Endometrial microvascular endothelial cells (primary cell): ENCODE measurements at regions not wholly inside any gene's neighbourhood (a gene's known extent, or its start where the extent isn't known, plus 50 kb on each side); places are given as distances from the start of the nearest gene placed in this dataset.
"Not testable (repeated sequence)": the region's sequence is repeated elsewhere in the genome, so short reads cannot be mapped to it uniquely, and the experiment has no call there.

Experiments
- in situ Hi-C: cut with HindIII; loops from 2 replicates; pipeline ENCODE4 v1.10.0; 2017; ENCODE audit warnings: low sequenced_read_pairs, low pct_unique_long_range_greater_than_20kb; ENCODE audit errors: inconsistent ontology term

- in situ Hi-C loops, result no loop called here
Observed at GRCh38 chr3:191094057-191094845, 104.8 kb upstream of the OSTN start.

DNA sequence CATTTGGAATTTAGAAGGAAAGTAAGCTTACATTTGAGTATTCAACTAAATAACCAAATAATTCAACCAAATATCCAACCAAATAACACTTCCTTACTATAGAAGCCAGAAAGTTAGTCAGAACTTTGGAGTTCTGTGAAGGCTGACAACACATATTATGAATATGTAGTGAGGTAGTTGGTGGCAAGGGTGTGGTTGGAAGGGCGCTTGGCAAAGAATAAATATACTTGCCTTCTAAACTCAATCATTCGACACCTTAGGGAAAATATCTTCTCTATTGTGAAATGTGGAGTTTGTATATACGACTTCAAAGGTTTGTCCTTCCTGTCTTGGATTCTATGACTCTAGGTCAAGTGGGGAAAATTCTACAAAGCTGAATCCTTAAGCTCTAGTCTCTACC lies 111.7 kb upstream of the OSTN start:
- in situ Hi-C loops, result no loop called here

DNA sequence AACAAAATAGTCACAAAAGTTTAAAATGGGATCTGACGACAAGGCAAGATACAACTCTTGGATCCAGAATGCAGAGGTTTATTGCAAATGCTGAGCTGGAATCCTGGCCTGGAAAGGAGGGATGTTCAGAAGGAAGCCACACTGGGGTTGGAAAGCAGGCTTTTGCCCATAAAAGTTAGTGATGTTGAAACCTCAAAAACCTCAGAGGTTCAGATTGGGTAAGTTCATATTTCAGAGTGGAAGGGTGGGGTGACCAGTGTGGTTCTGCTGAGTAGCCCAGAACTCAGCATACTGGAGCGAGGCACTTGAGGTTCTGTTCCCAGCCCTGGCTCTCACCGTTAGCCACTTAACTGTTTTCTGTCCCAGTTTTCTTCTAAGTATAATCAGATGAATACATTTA lies 114.0 kb upstream of the OSTN start:
- in situ Hi-C loops, result no loop called here

- in situ Hi-C loops, result not testable (repeated sequence)
Observed at GRCh38 chr3:191078913-191079312, 120.1 kb upstream of the OSTN start.

- in situ Hi-C loops, result no loop called here
Observed at GRCh38 chr3:191076903-191077552, 122.0 kb upstream of the OSTN start.

GRCh38 chr3:191074511-191074910 lies 124.5 kb upstream of the OSTN start:
- in situ Hi-C loops, result no loop called here

GRCh38 chr3:191070762-191071403 lies 128.2 kb upstream of the OSTN start:
- in situ Hi-C loops, result no loop called here

GRCh38 chr3:191070201-191070600 lies 128.8 kb upstream of the OSTN start:
- in situ Hi-C loops, result no loop called here

GRCh38 chr3:191068946-191069813 lies 129.9 kb upstream of the OSTN start:
- in situ Hi-C loops, result no loop called here

- in situ Hi-C loops, result no loop called here
Observed at GRCh38 chr3:191066669-191067068, 132.4 kb upstream of the OSTN start.

GRCh38 chr3:191065181-191065805 lies 133.7 kb upstream of the OSTN start:
- in situ Hi-C loops, result no loop called here

DNA sequence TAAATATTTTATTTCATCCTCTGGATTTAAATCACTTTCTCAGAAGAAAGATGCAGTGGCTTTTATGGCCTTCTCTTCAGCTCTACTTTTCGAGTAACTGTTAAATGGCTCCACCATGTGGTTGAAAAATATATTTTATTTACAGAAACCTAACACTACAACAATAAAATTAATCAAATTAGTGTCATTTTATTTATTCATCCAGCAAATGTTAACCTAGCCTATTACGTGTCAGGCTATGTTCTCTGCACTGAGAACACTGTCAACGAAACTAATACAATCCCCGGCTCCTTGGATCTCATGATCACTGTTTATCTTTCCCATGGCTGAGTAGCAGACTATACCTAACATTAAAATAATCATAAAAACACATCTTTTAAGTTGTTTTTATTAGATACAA lies 148.0 kb upstream of the OSTN start:
- in situ Hi-C loops, result no loop called here

DNA sequence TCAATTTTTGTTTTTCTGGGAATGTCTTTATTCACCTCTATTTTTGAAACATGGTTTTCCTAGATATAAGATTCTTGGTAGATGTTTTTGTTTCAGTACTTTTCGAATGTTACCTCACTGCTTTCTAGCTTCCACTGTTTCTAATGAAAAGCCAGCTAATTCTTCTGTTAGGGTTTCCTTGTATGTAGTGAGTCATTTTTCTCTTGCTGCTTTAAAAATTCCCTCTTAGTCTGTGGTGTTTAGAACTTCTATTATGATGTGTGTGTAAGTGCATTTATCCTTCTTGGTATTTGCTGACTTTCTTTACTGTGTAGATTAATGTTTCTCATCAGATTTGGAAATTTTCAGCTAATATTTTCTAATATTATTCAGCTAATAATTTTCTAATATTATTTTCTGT lies 151.1 kb upstream of the OSTN start:
- in situ Hi-C loops, result no loop called here

- in situ Hi-C loops, result no loop called here
Observed at GRCh38 chr3:191030929-191031328, 168.1 kb upstream of the OSTN start.

GRCh38 chr3:191030491-191030890 lies 168.0 kb upstream of the GMNC start:
- in situ Hi-C loops, result no loop called here

DNA sequence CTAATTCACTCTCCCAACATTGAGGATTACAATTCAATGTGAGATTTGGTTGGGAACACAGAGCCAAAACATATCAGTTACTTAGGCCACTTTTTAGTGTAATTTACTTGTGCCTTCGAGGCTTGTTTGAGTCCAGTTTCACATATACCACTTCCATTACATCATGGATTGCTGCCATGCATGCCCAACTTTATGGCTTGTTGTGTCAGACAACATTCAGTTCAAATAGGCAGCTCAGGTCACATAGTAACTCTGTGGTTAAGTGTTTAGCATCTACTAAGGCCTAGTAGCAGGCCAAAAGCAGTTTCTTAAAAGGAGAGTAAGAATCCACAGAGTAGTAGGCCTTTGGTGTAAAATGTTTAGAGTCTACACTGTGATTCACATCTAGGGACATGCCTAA lies 164.3 kb upstream of the GMNC start:
- in situ Hi-C loops, result no loop called here

- in situ Hi-C loops, result no loop called here
Observed at GRCh38 chr3:191020730-191021396, 158.4 kb upstream of the GMNC start.

GRCh38 chr3:191019855-191020254 lies 157.4 kb upstream of the GMNC start:
- in situ Hi-C loops, result no loop called here
